ENCODE measurements at regions not wholly inside any gene's neighbourhood (a gene's known extent, or its start where the extent isn't known, plus 50 kb on each side); places are given as distances from the start of the nearest gene placed in this dataset.
A peak's percentile ranks its signal among the peaks of the same experiment; 100 is the strongest.

DNA sequence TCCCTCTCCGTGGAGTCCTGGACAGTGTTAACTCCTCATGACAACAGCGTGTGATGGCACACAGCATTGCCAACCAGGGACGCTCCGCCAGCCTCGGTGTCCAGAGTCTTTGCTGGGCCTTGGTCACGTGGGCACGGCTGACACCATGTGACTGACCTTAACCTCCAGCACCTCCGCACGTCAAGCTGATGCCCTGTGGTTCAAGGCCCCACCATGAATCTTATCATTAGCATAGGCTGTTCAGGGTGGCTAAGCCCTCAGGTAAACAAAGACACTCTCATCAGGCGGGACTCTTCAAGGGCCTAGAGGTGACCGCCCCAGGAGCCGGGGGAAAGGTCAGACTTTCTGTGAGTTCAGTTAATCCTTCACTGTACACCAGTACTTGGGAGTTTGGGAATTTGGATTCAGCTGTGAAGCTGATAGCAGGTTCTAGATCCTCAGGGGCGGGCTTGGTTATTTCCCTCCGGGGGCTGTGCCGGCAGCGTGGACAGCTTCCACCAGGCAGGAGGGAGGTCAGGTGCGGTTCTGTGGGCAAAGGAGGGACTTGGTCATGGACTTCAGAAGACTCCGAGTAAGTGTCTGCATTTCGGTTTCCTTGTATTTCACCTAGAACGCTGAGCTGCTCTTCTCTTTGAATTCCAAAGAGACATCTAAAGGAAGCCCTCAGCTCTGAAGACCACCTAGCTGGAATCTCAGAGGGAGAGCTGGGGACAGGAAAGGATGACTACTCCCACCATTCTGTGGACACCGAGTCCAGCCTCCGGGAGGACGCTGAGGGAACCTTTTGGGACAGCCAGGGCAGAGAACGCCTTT is 195.5 kb upstream of the CIBAR2 start:
- Histone ChIP-seq H3K9me3 (no peaks in the 10 kb centered on the region), H3K27me3 (peaks cover 0 to 3% (median 0%) of the 10 kb centered on the region in 3 donors), H3K36me3 (no peaks in the 10 kb centered on the region), H3K4me1 (peaks cover 45 to 94% (median 73%) of the 10 kb centered on the region in 4 donors), H3K27ac (peak overlapping the region in 2 of 5 donors; percentile 8 to 42), H3K4me3 (no peak overlapping the region)
- intact Hi-C loops (cut with DNase I; ENCODE audit: low total_unique reads), result no loop called here
- WGBS, 5 donors, result 84 to 89% (median 86%) methylated on average over 17 to 24 of the region's 24 CpGs
- DNase-seq, result no peak
- no peak for TF ChIP-seq EP300 (IDR thresholded peaks at IDR 0.05)
- no peak for TF ChIP-seq POLR2AphosphoS5 (IDR thresholded peaks at IDR 0.05)
- TF ChIP-seq, protein P1, sequence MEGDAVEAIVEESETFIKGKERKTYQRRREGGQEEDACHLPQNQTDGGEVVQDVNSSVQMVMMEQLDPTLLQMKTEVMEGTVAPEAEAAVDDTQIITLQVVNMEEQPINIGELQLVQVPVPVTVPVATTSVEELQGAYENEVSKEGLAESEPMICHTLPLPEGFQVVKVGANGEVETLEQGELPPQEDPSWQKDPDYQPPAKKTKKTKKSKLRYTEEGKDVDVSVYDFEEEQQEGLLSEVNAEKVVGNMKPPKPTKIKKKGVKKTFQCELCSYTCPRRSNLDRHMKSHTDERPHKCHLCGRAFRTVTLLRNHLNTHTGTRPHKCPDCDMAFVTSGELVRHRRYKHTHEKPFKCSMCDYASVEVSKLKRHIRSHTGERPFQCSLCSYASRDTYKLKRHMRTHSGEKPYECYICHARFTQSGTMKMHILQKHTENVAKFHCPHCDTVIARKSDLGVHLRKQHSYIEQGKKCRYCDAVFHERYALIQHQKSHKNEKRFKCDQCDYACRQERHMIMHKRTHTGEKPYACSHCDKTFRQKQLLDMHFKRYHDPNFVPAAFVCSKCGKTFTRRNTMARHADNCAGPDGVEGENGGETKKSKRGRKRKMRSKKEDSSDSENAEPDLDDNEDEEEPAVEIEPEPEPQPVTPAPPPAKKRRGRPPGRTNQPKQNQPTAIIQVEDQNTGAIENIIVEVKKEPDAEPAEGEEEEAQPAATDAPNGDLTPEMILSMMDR (IDR thresholded peaks at IDR 0.05), result no peak
- no peak for TF ChIP-seq POLR2A (IDR thresholded peaks at IDR 0.05)

DNA sequence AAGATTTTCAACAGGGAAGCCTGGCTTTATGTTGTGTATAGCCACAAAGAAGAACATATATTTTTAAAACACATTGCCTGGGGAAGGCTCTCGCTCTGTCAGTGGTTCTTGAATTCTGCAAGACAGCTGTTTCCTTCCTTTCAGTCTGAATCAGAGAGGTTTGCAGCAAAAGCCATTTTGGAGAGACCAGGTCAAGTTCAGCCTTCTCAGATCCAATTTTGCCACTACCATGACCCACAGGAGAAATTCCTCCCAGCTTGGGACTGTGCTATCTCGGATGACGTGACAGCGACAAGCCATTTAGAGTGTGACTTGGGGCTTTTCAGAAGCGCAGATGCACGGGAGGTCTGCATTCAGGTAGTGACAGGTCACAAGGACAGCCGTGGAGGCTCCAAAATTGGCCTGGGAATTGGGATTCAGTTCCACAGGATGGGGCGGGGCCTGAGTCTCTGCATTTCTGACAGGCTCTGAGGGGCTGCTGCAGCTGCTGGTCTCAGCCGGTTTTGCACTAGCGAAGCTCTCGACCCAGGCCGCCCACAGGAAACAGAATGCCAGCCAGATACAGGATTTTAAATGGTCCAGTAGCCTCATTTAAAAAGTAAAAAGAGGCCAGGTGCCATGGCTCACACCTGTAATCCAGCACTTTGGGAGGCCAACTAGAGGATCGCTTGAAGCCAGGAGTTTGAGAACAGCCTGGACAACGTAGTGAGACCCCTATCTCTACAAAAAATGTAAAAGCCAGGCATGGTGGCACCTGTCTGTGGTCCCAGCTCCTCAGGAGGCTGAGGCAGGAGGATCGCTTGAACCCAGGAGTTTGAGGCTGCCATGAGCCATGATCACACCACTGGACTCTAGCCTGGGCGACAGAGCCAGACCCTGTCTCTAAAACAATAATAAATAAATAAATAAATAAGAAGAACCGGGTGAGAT is 196.6 kb upstream of the CIBAR2 start:
- intact Hi-C loops (cut with DNase I; ENCODE audit: low total_unique reads), result no loop called here
- H3K9me3 ChIP-seq, result no peaks in the 10 kb centered on the region
- peaks cover 43 to 94% (median 72%) of the 10 kb centered on the region in 4 donors for H3K4me1 ChIP-seq
- H3K4me3 ChIP-seq, result no peak overlapping the region
- peak overlapping the region in 3 of 5 donors; percentile 8 to 74 (median 61) for H3K27ac ChIP-seq
- no peaks in the 10 kb centered on the region for H3K27me3 ChIP-seq
- no peak for DNase-seq
- no peaks in the 10 kb centered on the region for H3K36me3 ChIP-seq
- 78 to 83% (median 80%) methylated on average over 17 of the region's 17 CpGs for WGBS, 5 donors
- TF ChIP-seq EP300 (IDR thresholded peaks at IDR 0.05), result no peak
- TF ChIP-seq, protein P1 (IDR thresholded peaks at IDR 0.05), result no peak
- TF ChIP-seq POLR2AphosphoS5 (IDR thresholded peaks at IDR 0.05), result no peak
- TF ChIP-seq POLR2A (IDR thresholded peaks at IDR 0.05), result no peak

- Histone ChIP-seq H3K27ac (peak overlapping the region in 4 of 5 donors; percentile 32 to 74 (median 51)), H3K4me3 (no peak overlapping the region), H3K27me3 (no peaks in the 10 kb centered on the region), H3K9me3 (no peaks in the 10 kb centered on the region), H3K4me1 (peaks cover 43 to 94% (median 72%) of the 10 kb centered on the region in 4 donors), H3K36me3 (no peaks in the 10 kb centered on the region)
- intact Hi-C loops (cut with DNase I; ENCODE audit: low total_unique reads), result no loop called here
- WGBS, 5 donors, result 54 to 67% (median 59%) methylated on average over 32 to 37 of the region's 37 CpGs
- TF ChIP-seq EP300 (IDR thresholded peaks at IDR 0.05), result no peak
- no peak for TF ChIP-seq POLR2AphosphoS5 (IDR thresholded peaks at IDR 0.05)
- TF ChIP-seq, protein P1 (IDR thresholded peaks at IDR 0.05), result no peak
- TF ChIP-seq POLR2A (IDR thresholded peaks at IDR 0.05), result no peak
- peak in 1 of 2 donors; percentile 75 for DNase-seq
Observed at GRCh38 chr16:85309656-85310587, 197.7 kb upstream of the CIBAR2 start.
